ENCODE measurements at regions not wholly inside any gene's neighbourhood (a gene's known extent, or its start where the extent isn't known, plus 50 kb on each side); places are given as distances from the start of the nearest gene placed in this dataset.
"Not testable (repeated sequence)": the region's sequence is repeated elsewhere in the genome, so short reads cannot be mapped to it uniquely, and the experiment has no call there.

DNA sequence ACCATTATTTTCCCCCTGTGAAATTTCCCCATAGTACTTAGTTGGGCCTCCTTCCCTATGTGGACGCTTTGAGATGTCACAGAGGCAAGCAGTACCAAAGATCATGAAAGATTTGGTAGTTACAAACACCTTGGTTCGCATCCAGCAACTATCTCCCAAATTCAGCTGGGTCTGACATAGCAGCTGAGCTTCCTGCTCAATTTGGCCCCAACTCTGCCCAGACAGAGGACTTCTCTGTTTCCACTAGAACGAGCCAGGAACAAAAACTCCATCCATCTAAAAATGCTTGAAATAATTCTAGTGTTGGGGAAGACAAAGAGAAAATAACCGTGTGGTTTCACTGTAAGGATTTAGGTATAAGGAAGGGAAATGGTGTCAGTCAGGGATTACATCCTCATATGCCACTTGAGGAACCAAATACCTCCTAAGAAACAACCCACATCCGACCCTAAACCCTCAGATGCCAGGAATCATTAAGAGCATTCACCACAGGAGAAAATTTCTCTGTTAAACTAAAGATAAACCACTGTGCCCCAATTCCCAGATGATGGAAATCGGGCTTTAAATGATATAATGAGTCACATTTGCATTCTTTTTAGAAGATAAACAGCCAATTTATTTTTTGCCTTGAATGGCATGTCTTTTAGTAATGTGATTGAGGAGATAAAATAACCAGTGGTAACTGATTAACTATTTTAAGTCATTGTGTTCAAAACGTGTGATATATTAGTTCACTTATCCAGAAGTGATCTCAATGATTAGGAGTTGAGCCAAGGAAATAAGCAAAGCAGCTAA lies 103.7 kb upstream of the IFNG-AS1 start:
- DNase-seq, result no peak

DNA sequence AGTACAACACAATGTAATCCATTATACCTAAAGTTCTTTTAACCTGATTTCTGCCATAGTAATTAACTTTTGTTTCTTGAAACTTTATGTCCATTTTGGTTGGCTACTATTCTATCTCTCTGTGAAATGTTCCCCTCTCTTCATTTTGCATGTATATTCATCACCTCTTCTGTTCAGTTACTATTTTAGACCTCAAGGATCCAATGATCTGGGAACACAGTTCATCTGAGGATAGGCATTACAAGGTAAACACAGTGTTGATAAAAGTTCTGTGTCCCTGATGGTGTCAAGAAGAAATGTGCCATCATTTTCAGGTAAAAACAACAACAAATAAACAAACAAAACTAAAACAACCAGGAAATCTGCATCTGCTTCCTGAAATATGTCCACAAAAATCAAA lies 102.2 kb upstream of the IFNG-AS1 start:
- in situ Hi-C loops (cut with MboI; ENCODE audit: low pct_unique_long_range_greater_than_20kb, low sequenced_read_pairs), result no loop called here
- DNase-seq, result no peak

More for the DNA sequence above, 103.7 kb upstream of the IFNG-AS1 start:
- in situ Hi-C loops (cut with MboI; ENCODE audit: low pct_unique_long_range_greater_than_20kb, low sequenced_read_pairs), result no loop called here

DNA sequence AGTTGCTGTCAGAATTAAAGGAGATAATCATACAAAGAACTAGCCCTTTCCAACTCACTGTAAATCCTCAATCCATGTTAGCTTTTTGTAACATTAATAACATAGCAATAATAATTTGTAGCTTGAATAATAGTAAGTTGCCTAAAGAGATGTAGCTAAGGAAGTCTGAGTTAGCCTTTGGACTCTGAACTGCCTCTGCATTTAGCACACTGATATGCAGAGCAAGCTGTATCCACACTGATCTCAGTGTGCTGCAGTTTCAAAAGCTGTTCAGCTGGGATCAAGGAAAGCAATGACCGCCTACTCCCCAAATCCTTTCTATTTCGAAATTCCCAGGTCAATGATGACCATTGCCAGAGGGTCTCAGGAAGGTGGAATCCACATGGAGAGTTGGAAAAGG lies 99.3 kb upstream of the IFNG-AS1 start:
- no peak for DNase-seq
- in situ Hi-C loops (cut with MboI; ENCODE audit: low pct_unique_long_range_greater_than_20kb, low sequenced_read_pairs), result no loop called here

DNA sequence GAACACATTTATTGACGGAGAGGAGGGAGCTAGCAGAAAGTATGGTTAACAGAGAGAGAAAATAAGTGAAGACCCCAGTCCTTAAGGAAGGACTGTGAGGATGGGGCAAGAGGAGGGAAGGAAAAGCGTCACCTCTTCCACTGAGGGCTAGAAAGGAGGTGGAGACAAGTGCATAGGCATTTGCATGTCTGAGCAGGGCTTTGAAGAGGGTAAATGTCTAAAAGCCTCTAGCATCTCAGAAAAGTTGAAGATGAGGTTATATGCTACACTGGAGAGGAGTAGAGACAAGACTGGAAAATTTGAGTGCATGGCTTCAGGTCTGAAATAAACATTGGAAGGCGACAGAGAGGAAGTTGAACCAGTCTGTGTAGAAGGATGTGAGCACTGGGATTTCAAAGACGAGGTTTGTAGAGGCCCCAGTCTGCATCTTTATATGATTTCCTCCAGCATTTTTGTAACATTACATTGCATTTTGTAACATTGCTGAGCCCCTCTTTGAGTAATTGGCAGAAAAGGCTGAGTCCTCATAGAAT lies 98.5 kb upstream of the IFNG-AS1 start:
- in situ Hi-C loops (cut with MboI; ENCODE audit: low pct_unique_long_range_greater_than_20kb, low sequenced_read_pairs), result no loop called here
- DNase-seq, result no peak

DNA sequence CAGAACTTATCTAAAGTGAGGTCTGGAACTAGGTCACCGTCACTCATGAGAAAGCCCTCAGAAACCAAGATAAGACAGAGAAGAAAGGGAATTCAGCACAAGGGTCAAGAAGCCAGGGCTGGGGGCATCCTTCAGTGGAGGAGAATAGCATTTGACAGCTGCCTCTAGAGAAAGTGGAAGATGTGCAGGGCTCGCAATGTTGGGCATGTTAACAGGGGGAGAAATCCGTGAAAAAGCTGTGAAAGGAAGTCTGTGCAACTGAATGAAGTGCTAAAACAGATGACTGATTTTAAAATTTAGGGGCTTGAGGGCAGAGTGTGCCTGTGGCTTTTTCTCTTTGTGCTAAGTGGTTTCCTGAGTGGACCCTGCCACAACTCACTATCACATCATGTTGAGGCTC lies 97.7 kb upstream of the IFNG-AS1 start:
- in situ Hi-C loops (cut with MboI; ENCODE audit: low pct_unique_long_range_greater_than_20kb, low sequenced_read_pairs), result no loop called here
- DNase-seq, result no peak

DNA sequence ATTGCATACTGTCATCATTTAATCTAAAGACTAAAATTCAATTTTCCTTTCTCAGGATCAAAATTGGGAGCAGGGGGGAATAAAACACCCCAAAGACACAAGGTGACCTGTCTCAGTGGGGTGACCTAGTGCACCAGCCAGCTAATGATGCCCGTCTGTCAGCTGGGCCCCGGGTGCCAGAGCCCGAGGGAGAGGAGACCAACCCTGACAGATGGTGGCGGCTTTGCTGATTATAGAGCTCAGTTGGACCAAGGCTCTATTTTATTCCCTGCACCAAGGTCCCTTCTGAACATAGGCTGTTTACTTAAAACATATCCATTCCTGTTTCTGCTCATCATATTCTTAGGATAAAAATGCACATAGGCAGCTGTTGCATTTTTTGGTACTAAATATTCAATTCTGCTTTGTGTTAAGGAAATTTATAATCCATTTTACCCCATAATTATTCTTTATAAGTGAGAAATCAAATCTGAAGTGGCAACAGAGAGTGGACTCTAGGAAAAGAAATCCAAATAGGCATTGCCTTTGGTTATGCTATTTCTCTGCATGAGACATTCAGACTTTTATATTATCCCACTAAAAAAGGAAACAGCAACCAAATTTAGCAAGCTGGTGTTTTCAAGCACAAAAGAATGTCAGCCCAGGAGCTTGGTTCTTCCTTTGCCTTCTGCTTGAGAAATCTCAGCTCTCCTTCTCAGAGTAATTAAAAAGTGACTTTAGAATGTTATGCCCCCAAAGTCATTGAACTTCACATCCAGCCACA lies 96.8 kb upstream of the IFNG-AS1 start:
- no peak for DNase-seq
- in situ Hi-C loops (cut with MboI; ENCODE audit: low pct_unique_long_range_greater_than_20kb, low sequenced_read_pairs), result no loop called here

DNA sequence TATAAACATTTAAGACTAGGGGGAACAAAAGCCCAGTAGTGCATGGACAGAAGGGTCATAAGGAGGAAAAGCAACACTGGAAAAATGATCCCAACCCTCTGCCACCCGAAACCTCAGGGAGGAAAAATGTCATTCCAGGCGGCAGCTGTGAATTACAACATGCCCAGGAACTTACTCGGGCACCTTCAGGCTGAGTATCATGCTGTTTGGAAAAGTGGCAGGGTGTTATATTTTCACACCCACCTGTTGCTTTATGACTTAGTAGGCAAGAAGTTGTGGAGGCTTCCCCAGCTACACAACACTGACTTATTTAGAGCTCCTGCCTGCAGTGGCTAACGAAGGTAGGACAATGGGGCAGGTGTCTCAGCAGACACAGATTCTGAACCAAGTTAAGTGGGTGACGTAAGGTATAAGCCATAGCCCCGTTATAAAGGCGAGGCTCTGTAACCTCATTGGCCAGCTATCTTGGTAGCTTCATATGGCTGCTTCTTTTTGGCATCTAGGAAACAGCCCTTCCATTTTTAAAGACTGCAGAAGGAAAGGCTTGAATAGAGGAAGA lies 96.1 kb upstream of the IFNG-AS1 start:
- in situ Hi-C loops (cut with MboI; ENCODE audit: low pct_unique_long_range_greater_than_20kb, low sequenced_read_pairs), result no loop called here

DNA sequence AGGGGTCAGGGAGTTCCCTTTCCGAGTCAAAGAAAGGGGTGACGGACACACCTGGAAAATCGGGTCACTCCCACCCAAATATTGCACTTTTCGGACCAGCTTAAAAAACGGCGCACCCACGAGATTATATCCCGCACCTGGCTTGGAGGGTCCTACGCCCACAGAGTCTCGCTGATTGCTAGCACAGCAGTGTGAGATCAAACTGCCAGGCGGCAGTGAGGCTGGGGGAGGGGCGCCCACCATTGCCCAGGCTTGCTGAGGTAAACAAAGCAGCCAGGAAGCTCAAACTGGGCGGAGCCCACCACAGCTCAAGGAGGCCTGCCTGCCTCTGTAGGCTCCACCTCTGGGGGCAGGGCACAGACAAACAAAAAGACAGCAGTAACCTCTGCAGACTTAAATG lies 88.8 kb upstream of the IFNG-AS1 start:
- in situ Hi-C loops (cut with MboI; ENCODE audit: low pct_unique_long_range_greater_than_20kb, low sequenced_read_pairs); DNase-seq: not testable (repeated sequence)

More for the DNA sequence above, 96.1 kb upstream of the IFNG-AS1 start:
- no peak for DNase-seq

DNA sequence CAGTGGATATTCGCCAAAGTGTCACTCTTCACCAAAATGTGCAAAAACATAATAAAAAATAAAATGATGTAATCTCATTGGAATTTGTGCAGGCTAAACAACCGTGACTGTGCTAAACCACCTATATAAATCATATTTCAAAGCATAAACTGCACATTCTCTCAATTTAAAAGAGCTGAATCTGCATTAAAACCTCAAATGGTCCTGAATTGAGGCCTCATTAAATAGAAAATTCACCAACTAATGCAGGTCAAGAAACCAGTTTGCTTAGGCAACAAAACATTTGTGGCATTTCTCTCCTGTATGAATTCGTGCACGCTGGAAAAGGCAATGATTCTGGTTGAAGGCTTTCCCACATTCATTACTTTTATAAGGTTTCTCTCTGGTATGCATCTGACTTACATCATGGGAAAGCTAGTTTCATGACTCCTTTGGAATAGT lies 80.1 kb upstream of the IFNG-AS1 start:
- no peak for DNase-seq
- in situ Hi-C loops (cut with MboI; ENCODE audit: low pct_unique_long_range_greater_than_20kb, low sequenced_read_pairs), result no loop called here

DNA sequence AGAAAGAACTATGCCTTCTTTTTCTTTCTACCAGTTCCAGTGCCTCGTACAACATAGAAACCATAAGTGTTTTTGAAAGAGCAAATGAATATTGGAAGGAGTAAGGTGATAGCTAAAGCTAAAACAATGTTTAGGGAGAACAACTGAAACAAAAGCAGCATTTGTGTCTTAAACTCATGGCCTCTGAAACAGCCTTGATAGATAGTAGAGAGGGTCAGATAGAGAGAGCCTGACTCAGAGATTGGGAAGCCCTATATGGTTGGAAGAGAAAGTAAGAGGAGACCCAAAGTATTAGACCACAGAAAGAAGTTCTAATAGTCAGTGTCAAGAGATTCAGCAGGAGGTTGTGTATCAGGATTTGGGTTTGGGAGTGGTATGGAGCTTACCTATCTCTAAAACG lies 79.6 kb upstream of the IFNG-AS1 start:
- no peak for DNase-seq
- in situ Hi-C loops (cut with MboI; ENCODE audit: low pct_unique_long_range_greater_than_20kb, low sequenced_read_pairs), result no loop called here

DNA sequence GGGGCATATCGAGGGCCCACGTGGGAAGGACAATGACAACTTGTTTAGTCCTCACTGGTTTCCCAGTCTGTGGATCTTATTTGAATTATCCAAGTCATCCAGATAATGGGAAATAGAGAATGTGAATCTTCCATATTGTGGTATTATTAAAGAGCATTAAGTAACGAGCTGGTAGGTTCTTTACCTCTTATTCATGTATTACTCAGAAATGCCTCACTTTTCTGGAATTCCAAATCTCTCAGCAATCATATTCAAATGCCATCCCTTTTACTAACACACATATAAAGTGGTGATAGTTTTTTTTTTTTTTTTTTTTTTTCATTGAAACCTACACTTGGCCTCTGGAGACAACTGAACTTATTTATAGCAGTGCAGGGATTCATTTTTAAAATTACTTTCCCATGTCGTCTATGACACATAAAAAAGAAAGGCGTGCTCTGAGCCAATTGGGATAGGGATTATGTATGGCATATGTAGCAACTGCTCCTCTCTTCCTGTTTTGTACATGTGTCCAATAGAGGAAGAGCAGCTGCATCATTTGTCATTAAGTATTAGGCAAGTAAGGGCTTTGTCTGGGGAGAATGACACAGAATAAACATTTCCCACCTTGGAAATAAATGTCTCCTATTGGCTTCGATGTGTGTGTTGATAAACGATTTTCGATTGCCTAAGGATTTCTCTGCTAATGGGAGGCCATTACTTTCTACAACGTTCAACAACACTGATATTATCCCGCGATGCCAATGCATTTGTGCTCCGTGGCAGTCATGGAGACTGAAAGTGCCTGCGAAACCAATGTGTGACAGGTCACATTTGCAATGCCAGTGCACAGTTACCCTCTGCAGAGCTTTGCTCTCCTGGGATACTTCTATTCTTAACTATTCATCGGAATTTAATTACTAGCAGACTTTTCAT lies 78.6 kb upstream of the IFNG-AS1 start:
- DNase-seq, result no peak
- in situ Hi-C loops (cut with MboI; ENCODE audit: low pct_unique_long_range_greater_than_20kb, low sequenced_read_pairs), result no loop called here

DNA sequence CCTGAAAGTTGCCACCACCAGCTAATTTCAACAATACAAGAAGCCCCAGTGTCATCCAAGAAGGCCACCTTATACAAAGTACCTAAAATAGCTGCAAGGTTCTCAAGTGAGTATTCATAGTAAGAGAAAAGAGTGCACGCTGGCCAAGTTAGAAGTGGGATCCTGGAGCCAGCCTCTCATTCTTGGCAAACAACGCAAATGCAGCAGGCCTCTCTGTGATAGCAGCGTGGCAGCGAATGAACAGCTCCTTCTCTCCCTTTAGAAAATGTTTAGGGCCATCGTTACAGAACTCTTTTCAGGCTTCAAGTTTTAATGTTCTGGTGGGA lies 78.0 kb upstream of the IFNG-AS1 start:
- in situ Hi-C loops (cut with MboI; ENCODE audit: low pct_unique_long_range_greater_than_20kb, low sequenced_read_pairs), result no loop called here
- no peak for DNase-seq

DNA sequence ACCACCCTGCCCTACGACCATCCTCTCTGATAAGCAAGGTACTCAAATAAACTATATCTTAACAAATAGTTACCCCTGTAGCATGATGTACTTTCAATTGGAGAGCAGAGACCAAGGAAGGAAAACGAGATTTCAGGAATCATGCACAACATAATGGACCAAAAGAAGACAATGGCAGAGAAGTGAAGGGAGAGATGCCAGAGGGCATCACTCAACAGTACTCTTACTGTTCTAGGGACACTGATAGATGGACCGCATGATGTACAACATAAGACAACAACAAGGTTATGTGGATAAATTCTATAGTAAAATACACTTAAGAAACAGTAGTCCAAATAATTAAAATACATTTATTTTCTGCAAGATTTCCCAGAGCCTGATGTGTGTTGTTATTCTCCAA lies 77.5 kb upstream of the IFNG-AS1 start:
- DNase-seq, result no peak
- in situ Hi-C loops (cut with MboI; ENCODE audit: low pct_unique_long_range_greater_than_20kb, low sequenced_read_pairs), result no loop called here

DNA sequence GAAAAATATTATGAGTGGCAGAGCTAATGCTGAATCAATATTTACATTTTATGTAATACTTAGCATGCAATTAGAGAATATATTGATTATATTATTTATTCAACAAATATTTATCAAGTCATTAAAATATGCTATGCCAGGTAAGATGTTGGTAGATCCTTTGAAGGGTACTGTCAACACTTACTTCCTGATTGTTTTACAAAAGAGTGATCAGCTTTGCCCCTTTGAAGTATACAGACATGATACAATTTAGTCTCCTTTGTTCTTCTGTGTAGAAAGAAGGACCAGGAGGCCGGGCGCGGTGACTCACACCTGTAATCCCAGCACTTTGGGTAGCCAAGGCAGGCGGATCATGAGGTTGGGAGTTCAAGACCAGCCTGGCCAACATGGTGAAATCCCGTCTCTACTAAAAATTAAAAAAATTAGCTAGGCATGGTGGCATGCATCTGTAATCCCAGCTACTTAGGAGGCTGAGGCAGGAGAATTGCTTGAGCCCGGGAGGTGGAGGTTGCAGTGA lies 73.9 kb upstream of the IFNG-AS1 start:
- no peak for DNase-seq
- in situ Hi-C loops (cut with MboI; ENCODE audit: low pct_unique_long_range_greater_than_20kb, low sequenced_read_pairs), result no loop called here

DNA sequence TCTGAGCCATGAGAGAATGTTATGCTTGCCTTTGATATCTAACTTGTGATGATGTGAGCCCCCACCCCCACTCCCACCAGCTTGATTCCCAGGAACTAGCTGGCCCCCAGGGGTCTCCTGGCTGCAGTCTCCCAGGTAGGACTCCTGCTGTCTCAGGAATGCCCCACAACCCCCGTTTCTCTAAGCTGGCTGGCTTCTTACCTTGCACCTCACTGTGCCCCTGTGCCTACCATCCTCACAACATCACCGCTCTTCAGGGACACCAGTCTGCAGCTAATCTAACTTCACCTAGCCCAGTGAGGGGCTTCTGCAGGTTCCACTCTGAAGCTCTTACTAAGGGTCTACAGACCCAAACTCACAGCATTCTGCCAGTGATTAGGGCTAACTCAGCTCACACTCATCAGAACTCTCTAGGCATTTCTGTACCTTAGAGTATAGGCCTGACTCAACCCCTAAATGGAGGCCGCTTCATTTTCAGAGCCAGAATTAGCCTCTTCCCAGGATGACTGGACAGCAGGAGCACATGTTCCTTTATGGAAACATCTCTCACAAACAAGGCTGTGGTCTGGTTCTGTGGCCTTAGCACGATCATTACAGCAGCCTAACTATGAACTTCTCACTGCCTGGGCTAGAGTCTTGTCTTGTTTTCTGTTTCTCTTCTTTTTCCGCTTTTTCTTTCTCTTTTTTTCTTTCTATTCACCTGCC lies 72.8 kb upstream of the IFNG-AS1 start:
- DNase-seq, result no peak
- in situ Hi-C loops (cut with MboI; ENCODE audit: low pct_unique_long_range_greater_than_20kb, low sequenced_read_pairs), result no loop called here

DNA sequence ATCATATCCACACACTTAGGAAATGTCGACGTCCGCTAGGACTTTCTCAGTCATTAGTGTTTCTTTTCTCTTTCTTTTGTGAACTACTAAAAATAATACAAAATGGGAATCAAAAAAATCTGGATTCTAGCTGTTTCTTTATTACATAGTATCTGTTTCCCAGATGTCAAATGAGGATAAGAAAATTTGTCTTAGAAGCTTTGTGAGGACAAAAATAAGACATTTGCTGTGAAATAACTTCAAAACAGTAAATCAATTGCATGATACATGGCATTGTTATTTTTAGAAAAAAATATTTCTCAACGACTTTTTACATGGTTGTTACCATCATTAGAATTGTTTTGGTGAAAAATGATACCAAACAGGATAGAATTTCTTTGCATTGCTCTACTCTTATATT lies 71.4 kb upstream of the IFNG-AS1 start:
- DNase-seq, result no peak

DNA sequence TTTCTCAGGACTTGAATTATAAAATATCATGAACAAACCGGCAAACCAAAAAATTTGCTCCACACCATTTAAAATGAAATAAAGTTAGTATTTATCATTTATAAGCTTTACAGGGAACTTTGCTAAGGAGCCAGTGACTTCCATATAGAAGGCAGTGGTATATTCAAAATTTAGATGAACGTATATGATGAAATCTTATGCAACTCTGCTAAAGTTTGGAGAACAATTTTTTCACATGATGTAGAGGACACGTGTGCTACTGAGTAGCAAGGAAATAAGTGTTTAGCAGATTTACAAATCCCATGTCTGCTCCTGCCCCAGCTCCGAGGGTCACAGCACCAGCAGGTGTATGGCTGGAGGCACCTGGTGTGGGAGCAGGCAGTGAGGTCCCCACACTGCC lies 70.8 kb upstream of the IFNG-AS1 start:
- no peak for DNase-seq
- in situ Hi-C loops (cut with MboI; ENCODE audit: low pct_unique_long_range_greater_than_20kb, low sequenced_read_pairs), result no loop called here

More for the DNA sequence above, 71.4 kb upstream of the IFNG-AS1 start:
- in situ Hi-C loops (cut with MboI; ENCODE audit: low pct_unique_long_range_greater_than_20kb, low sequenced_read_pairs), result no loop called here

DNA sequence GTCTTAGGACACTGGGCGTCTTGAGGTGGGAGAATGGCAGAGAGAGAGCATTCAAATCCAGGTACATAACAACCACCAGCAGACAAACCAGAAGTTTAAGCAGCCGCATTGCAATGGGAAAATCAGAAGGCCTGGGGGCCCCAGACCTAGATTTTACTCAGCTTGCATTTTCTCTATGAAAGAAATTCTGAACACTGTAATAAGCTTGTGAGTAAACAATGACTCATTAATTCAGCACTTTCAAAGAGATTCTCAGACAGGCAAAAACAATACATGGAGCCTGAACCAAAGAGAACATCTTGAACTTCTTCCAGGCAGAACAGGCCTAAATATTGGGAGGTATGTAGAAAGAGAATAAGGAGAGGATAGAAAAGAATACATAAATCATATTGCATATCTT lies 69.8 kb upstream of the IFNG-AS1 start:
- no peak for DNase-seq
- in situ Hi-C loops (cut with MboI; ENCODE audit: low pct_unique_long_range_greater_than_20kb, low sequenced_read_pairs), result no loop called here

All from KBM-7 (cell line).